ENCODE measurements at regions not wholly inside any gene's neighbourhood (a gene's known extent, or its start where the extent isn't known, plus 50 kb on each side); places are given as distances from the start of the nearest gene placed in this dataset.

DNA sequence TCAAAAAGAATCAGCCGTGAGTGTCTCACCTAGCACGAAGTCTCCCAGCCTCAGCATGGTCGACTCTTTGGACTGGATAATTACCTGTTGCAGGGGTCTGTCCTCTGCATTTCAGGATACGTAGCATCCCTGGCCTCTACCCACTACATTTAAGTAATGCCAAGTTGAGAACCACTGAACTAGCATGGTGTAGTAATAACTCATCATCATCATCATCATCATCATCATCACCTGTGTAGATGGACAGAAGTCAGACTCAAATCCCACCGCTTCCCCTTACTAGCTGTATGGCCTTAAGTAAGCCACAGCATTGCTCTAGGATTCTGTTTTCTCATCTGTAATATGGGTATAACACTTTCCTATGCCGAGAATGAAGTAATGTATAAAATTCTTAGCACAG is 373.1 kb upstream of the XYLT1 start:
- TF ChIP-seq, protein P1, sequence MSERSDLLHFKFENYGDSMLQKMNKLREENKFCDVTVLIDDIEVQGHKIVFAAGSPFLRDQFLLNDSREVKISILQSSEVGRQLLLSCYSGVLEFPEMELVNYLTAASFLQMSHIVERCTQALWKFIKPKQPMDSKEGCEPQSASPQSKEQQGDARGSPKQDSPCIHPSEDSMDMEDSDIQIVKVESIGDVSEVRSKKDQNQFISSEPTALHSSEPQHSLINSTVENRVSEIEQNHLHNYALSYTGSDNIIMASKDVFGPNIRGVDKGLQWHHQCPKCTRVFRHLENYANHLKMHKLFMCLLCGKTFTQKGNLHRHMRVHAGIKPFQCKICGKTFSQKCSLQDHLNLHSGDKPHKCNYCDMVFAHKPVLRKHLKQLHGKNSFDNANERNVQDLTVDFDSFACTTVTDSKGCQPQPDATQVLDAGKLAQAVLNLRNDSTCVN (tag by site-specific recombination; optimal IDR thresholded peaks at IDR 0.05), result no peak
- TF ChIP-seq, protein P2, sequence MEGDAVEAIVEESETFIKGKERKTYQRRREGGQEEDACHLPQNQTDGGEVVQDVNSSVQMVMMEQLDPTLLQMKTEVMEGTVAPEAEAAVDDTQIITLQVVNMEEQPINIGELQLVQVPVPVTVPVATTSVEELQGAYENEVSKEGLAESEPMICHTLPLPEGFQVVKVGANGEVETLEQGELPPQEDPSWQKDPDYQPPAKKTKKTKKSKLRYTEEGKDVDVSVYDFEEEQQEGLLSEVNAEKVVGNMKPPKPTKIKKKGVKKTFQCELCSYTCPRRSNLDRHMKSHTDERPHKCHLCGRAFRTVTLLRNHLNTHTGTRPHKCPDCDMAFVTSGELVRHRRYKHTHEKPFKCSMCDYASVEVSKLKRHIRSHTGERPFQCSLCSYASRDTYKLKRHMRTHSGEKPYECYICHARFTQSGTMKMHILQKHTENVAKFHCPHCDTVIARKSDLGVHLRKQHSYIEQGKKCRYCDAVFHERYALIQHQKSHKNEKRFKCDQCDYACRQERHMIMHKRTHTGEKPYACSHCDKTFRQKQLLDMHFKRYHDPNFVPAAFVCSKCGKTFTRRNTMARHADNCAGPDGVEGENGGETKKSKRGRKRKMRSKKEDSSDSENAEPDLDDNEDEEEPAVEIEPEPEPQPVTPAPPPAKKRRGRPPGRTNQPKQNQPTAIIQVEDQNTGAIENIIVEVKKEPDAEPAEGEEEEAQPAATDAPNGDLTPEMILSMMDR (tag by site-specific recombination; IDR thresholded peaks at IDR 0.05), result no peak
- no peak for TF ChIP-seq ZNF660 (tag by site-specific recombination; IDR thresholded peaks at IDR 0.05)
